Neuronal stem cell (in vitro differentiated cells): ENCODE measurements at regions not wholly inside any gene's neighbourhood (a gene's known extent, or its start where the extent isn't known, plus 50 kb on each side); places are given as distances from the start of the nearest gene placed in this dataset.

Experiments
- DNase-seq: peaks from one replicate; pipeline ENCODE4 v3.0.0-alpha.2; 2013; ENCODE audit warnings: low spot score
- H2AFZ ChIP-seq: one replicate; pipeline ENCODE4 v1.6.1; 2013; ENCODE audit warnings: mild to moderate bottlenecking, low read length, inconsistent platforms
- H2AK5ac ChIP-seq: 2 replicates; pipeline ENCODE4 v1.6.1; 2013; ENCODE audit warnings: low read depth, mild to moderate bottlenecking, inconsistent platforms, low read length, moderate library complexity, mixed read lengths
- H2BK120ac ChIP-seq: 2 replicates; pipeline ENCODE4 v1.6.1; 2013; ENCODE audit warnings: low read depth, mild to moderate bottlenecking, inconsistent platforms, low read length, moderate library complexity, mixed read lengths
- H2BK12ac ChIP-seq: one replicate; pipeline ENCODE4 v1.6.1; 2013; ENCODE audit warnings: low read length, inconsistent platforms
- H2BK15ac ChIP-seq: 2 replicates; pipeline ENCODE4 v1.6.1; 2013; ENCODE audit warnings: mild to moderate bottlenecking, low read length, inconsistent platforms, mixed read lengths
- H2BK5ac ChIP-seq: one replicate; pipeline ENCODE4 v1.6.1; 2013; ENCODE audit warnings: inconsistent platforms, mild to moderate bottlenecking, low read length, moderate library complexity
- H3K14ac ChIP-seq: one replicate; pipeline ENCODE4 v1.6.1; 2013; ENCODE audit warnings: low read length, inconsistent platforms
- H3K18ac ChIP-seq: 2 replicates; pipeline ENCODE4 v1.6.1; 2013; ENCODE audit warnings: low read length, inconsistent platforms
- H3K23ac ChIP-seq: 2 replicates; pipeline ENCODE4 v1.6.1; 2013; ENCODE audit warnings: low read depth, mild to moderate bottlenecking, mixed read lengths, low read length, inconsistent platforms; ENCODE audit not compliant: poor library complexity
- H3K27ac ChIP-seq: replicated peaks from 3 replicates; pipeline ENCODE4 v1.5.1; 2013; ENCODE audit warnings: low read length, inconsistent platforms
- H3K27me3 ChIP-seq, 3 experiments: 2 replicates each; pipeline ENCODE4 v1.6.1; 2013; ENCODE audit warnings: low read length in 3 of 3, mild to moderate bottlenecking in 2 of 3, inconsistent platforms in 1 of 3, low read depth in 1 of 3, mixed read lengths in 1 of 3, moderate library complexity in 1 of 3; ENCODE audit not compliant: control insufficient read depth in 3 of 3, insufficient read depth in 3 of 3
- H3K36me3 ChIP-seq, 2 donors: replicated peaks in 1 of 2; 2 replicates each; pipeline ENCODE4 v1.6.1; 2013; ENCODE audit warnings: low read length in 2 of 2; ENCODE audit not compliant: control insufficient read depth in 2 of 2, insufficient read depth in 2 of 2
- H3K4ac ChIP-seq: 2 replicates; pipeline ENCODE4 v1.6.1; 2013; ENCODE audit warnings: inconsistent platforms, mild to moderate bottlenecking, low read length, moderate library complexity
- H3K4me1 ChIP-seq, 2 donors: 1 replicate in 1 of 2; 2 replicates in 1 of 2; pipeline ENCODE4 v1.6.1; 2013; ENCODE audit warnings: low read length in 2 of 2, low read depth in 1 of 2; ENCODE audit not compliant: control insufficient read depth in 2 of 2, insufficient read depth in 1 of 2
- H3K4me2 ChIP-seq: one replicate; pipeline ENCODE4 v1.6.1; 2013; ENCODE audit warnings: mild to moderate bottlenecking, low read length, inconsistent platforms; ENCODE audit not compliant: insufficient read depth, poor library complexity, severe bottlenecking
- H3K4me3 ChIP-seq, 2 donors: 2 replicates each; pipeline ENCODE4 v1.5.1; 2013; ENCODE audit warnings: low read length in 2 of 2, mild to moderate bottlenecking in 2 of 2, inconsistent platforms in 1 of 2, moderate library complexity in 1 of 2
- H3K79me1 ChIP-seq: one replicate; pipeline ENCODE4 v1.6.1; 2013; ENCODE audit warnings: low read depth, mild to moderate bottlenecking, inconsistent platforms, low read length, moderate library complexity
- H3K9ac ChIP-seq: one replicate; pipeline ENCODE4 v1.6.1; 2013; ENCODE audit warnings: mild to moderate bottlenecking, low read depth, low read length, inconsistent platforms; ENCODE audit not compliant: poor library complexity
- H3K9me3 ChIP-seq, 2 donors: replicated peaks in 1 of 2; 2 replicates each; pipeline versions ENCODE3 to v1.6.1; 2013; ENCODE audit warnings: low read length in 2 of 2, mild to moderate bottlenecking in 2 of 2, inconsistent platforms in 1 of 2, low read depth in 1 of 2, mixed read lengths in 1 of 2, moderate library complexity in 1 of 2; ENCODE audit not compliant: control insufficient read depth in 2 of 2, insufficient read depth in 1 of 2
- H4K8ac ChIP-seq: one replicate; pipeline ENCODE4 v1.6.1; 2013; ENCODE audit warnings: low read depth, mild to moderate bottlenecking, inconsistent platforms, low read length, moderate library complexity
- H4K91ac ChIP-seq: one replicate; pipeline ENCODE4 v1.6.1; 2013; ENCODE audit warnings: low read length, low read depth, mild to moderate bottlenecking, inconsistent platforms; ENCODE audit not compliant: poor library complexity
- WGBS, 2 donors: extraction: QIAGEN DNeasy Blood & Tissue Kit; methylation state at CpG; one replicate each; pipeline ENCODE4 v1.1.7; 2013; ENCODE audit warnings: missing lambda C conversion rate in 2 of 2, mixed read lengths in 1 of 2; ENCODE audit not compliant: insufficient read length in 2 of 2, insufficient replicate concordance in 1 of 2; ENCODE audit errors: extremely low coverage in 2 of 2; 5-methylcytosine and 5-hydroxymethylcytosine counted together

DNA sequence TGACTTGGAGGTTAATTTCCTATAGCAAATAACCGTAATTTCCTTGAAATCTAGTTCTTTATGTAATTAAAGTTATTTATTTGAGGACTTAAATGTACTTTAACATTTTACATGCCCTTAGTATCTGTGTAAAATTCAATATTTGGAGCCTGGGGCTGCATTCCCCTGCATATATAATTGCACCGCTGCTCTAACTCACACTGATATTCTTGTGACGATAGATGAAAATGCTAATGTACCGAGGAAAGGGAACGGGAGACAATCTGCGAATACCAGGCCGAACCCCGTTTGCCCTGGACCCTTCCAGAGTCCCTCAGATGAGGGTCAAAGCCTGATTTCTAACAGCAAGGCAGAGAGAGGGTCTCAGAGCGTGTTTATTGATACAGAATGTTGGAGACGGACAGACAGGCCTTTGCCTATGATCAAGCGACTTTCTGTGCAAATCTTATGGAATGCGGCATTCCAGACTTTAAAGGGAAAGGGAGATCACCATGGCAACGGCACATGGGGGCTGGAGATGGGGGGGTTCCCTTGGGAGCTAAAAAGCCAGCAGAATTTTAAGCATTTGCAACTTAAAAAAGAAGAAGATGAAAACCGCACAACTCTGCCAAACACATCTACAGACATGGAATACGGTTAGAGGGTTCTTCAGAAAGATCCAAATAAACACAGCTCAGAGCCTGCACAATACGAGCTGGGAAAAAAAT is 57.6 kb upstream of the TWIST2 start:
- no peaks in the 10 kb centered on the region for H3K79me1 ChIP-seq
- H3K27me3 ChIP-seq: no peaks in the 10 kb centered on the region
- no peak overlapping the region for H2BK120ac ChIP-seq
- H3K9me3 ChIP-seq: peaks cover 0 to 2% of the 10 kb centered on the region in 2 donors
- H3K27ac ChIP-seq: no peak overlapping the region
- H4K91ac ChIP-seq: no peak overlapping the region
- no peaks in the 10 kb centered on the region for H3K36me3 ChIP-seq
- no peak overlapping the region for H3K18ac ChIP-seq
- no peak overlapping the region for H2BK5ac ChIP-seq
- peaks cover 2 to 9% of the 10 kb centered on the region in 2 donors for H3K4me1 ChIP-seq
- H3K14ac ChIP-seq: no peak overlapping the region
- no peak overlapping the region for H3K9ac ChIP-seq
- no peak overlapping the region for H2BK12ac ChIP-seq
- no peak overlapping the region for H2AK5ac ChIP-seq
- no peak overlapping the region for H3K4ac ChIP-seq
- H4K8ac ChIP-seq: no peak overlapping the region
- no peak overlapping the region for H3K4me3 ChIP-seq
- H3K4me2 ChIP-seq: no peak overlapping the region
- DNase-seq: no peak
- no peak overlapping the region for H3K23ac ChIP-seq
- no peak overlapping the region for H2BK15ac ChIP-seq
- H2AFZ ChIP-seq: peak overlapping the region; percentile 92
- no CpG with 5 or more reads among the region's 16 CpGs for WGBS, 2 donors

DNA sequence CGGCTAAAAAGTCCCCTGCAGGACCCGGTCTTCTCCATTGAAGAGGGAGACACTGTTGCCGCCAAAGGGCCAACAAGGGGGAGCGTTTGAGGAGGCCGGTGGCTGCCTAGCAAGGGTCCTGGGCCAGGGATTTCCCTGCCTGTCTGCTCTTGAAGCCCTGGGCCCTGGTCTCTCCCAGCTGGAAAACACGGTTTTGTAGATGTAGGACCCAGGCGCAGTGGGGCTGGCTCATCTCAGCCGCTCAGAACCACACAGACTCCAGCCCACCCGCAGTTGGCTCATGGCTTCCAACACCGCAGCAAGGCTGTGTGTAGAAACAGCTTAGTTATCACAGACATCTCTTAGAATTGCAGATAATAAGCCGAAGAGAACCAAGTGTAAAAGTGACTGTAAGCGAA is 57.1 kb upstream of the TWIST2 start:
- WGBS, 2 donors: no CpG with 5 or more reads among the region's 12 CpGs
- no peak overlapping the region for H4K91ac ChIP-seq
- H3K4ac ChIP-seq: no peak overlapping the region
- no peak for DNase-seq
- no peak overlapping the region for H3K27ac ChIP-seq
- peaks cover 0 to 2% of the 10 kb centered on the region in 2 donors for H3K9me3 ChIP-seq
- peaks cover 2 to 9% of the 10 kb centered on the region in 2 donors for H3K4me1 ChIP-seq
- no peak overlapping the region for H2BK12ac ChIP-seq
- peak overlapping the region; percentile 65 for H3K18ac ChIP-seq
- H2BK120ac ChIP-seq: no peak overlapping the region
- no peaks in the 10 kb centered on the region for H3K79me1 ChIP-seq
- no peak overlapping the region for H3K23ac ChIP-seq
- H2AFZ ChIP-seq: peak overlapping the region; percentile 92
- H3K9ac ChIP-seq: no peak overlapping the region
- H2BK15ac ChIP-seq: no peak overlapping the region
- no peaks in the 10 kb centered on the region for H3K36me3 ChIP-seq
- H2AK5ac ChIP-seq: no peak overlapping the region
- no peak overlapping the region for H3K4me3 ChIP-seq
- H3K4me2 ChIP-seq: no peak overlapping the region
- no peak overlapping the region for H2BK5ac ChIP-seq
- no peak overlapping the region for H4K8ac ChIP-seq
- H3K27me3 ChIP-seq: no peaks in the 10 kb centered on the region
- no peak overlapping the region for H3K14ac ChIP-seq

DNA sequence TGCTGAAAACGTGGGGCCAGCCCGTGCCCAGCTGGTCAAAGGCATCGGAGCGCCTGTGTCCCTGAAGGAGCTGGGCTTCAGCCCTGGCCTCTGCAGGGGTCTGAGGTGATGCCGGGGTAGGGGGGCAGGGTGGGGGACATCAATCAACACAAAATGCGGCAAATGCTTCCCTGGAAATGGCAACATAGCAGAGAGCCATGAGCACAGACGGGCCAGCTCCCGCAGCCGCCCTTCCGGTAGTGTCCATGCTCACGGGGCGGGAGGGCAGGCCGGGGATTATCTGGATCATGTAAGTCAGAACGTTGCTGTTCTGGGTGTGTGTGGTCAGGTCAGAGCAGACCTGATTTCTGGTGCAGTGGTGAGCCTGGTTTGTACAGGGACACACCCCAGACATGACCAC is 56.5 kb upstream of the TWIST2 start:
- H3K36me3 ChIP-seq: no peaks in the 10 kb centered on the region
- no peak overlapping the region for H3K9ac ChIP-seq
- no peak overlapping the region for H3K14ac ChIP-seq
- H3K79me1 ChIP-seq: no peaks in the 10 kb centered on the region
- H3K27me3 ChIP-seq: no peaks in the 10 kb centered on the region
- H2BK15ac ChIP-seq: no peak overlapping the region
- H2BK5ac ChIP-seq: no peak overlapping the region
- no peak overlapping the region for H3K23ac ChIP-seq
- no peak overlapping the region for H3K4me2 ChIP-seq
- H2BK12ac ChIP-seq: no peak overlapping the region
- H2AK5ac ChIP-seq: no peak overlapping the region
- H3K27ac ChIP-seq: no peak overlapping the region
- peak overlapping the region in 1 of 2 donors; percentile 50 for H3K4me3 ChIP-seq
- H3K18ac ChIP-seq: peak overlapping the region; percentile 31
- no peak overlapping the region for H4K91ac ChIP-seq
- no CpG with 5 or more reads among the region's 14 CpGs for WGBS, 2 donors
- no peak overlapping the region for H4K8ac ChIP-seq
- H2BK120ac ChIP-seq: no peak overlapping the region
- H2AFZ ChIP-seq: peak overlapping the region; percentile 92
- H3K4ac ChIP-seq: no peak overlapping the region
- peaks cover 0 to 2% of the 10 kb centered on the region in 2 donors for H3K9me3 ChIP-seq
- H3K4me1 ChIP-seq: peaks cover 2 to 9% of the 10 kb centered on the region in 2 donors
- no peak for DNase-seq

DNA sequence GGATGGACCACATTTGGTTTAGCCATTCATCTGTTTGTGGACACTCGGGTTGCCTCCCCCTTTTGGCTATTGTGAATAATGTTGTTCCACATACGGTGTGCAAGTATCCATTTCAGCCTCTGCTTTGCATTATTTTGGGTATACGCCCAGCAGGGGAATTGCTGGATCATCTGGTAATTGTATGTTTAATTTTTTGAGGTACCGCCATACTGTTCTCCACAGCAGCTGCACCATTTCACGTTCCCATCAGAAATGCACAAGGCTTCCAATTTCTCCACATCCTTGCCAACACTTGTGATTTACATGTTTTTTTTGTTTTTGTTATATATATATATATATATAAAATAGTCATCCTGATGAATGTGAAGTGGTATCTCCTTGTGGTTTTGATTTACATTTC is 54.6 kb upstream of the TWIST2 start:
- H2AFZ ChIP-seq: no peak overlapping the region
- no peak overlapping the region for H3K18ac ChIP-seq
- H3K79me1 ChIP-seq: no peaks in the 10 kb centered on the region
- no peak overlapping the region for H3K14ac ChIP-seq
- H4K8ac ChIP-seq: no peak overlapping the region
- WGBS, 2 donors: no CpG with 5 or more reads among the region's 5 CpGs
- no peak overlapping the region for H3K9ac ChIP-seq
- H2BK15ac ChIP-seq: no peak overlapping the region
- H3K4ac ChIP-seq: no peak overlapping the region
- no peak overlapping the region for H3K4me3 ChIP-seq
- DNase-seq: no peak
- H2AK5ac ChIP-seq: no peak overlapping the region
- peaks cover 2 to 9% of the 10 kb centered on the region in 2 donors for H3K4me1 ChIP-seq
- no peaks in the 10 kb centered on the region for H3K27me3 ChIP-seq
- no peak overlapping the region for H2BK120ac ChIP-seq
- H3K27ac ChIP-seq: no peak overlapping the region
- H2BK12ac ChIP-seq: no peak overlapping the region
- H3K9me3 ChIP-seq: peaks cover 0 to 2% of the 10 kb centered on the region in 2 donors
- no peak overlapping the region for H3K4me2 ChIP-seq
- H2BK5ac ChIP-seq: no peak overlapping the region
- H3K23ac ChIP-seq: no peak overlapping the region
- no peaks in the 10 kb centered on the region for H3K36me3 ChIP-seq
- H4K91ac ChIP-seq: no peak overlapping the region
